ENCODE measurements at regions not wholly inside any gene's neighbourhood (a gene's known extent, or its start where the extent isn't known, plus 50 kb on each side); places are given as distances from the start of the nearest gene placed in this dataset.
A peak's percentile ranks its signal among the peaks of the same experiment; 100 is the strongest.

DNA sequence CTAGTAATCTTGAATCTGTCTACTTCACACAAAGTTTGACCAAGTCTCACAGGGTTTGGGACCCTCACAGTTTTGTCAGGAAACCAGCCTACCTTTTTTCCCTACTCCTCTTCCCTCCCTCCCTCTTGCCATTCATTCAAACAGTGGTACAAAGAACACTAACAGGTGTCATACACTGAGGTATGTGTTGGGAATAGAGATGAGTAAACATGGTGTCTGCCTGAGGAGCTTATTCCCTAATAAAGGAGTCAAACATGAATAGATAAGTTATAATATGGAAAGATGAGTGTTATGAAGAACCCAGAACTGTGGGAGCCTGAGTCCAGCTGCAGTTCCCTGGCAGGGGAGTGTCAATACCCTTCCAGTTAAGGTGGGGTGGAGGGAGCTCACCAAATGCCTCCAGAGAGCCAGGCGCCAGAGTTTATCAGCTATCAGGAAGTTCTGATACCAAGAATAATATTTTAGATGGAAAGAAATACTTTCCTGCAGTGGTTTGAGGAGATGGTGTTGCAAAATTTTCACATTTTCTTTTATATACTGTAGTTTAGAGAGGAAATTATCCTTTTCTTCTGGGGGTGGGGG, 183.4 kb upstream of the NR3C1 start:
- no peak for DNase-seq (ENCODE audit: low read depth in 2 of 2)

DNA sequence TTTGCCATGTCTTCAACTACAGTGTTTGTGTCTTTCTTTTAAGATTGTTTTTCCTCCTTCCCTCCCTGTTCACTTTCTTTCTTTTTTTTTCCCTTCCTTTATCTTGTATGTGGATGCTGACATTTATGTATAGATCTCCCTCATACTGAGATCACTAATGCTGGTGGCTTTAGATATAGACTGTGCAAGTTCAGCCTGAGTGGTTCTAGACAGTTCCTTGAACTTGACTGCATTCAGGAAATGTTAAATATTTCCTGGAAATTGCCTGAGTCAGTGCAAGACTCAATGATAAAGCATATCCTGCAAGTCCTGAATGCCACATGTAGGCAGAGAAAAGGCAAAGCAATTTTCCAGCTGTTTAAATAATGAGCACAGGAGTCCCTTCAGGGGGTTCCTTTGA, 182.5 kb upstream of the NR3C1 start:
- DNase-seq (ENCODE audit: low read depth in 2 of 2), result no peak

DNA sequence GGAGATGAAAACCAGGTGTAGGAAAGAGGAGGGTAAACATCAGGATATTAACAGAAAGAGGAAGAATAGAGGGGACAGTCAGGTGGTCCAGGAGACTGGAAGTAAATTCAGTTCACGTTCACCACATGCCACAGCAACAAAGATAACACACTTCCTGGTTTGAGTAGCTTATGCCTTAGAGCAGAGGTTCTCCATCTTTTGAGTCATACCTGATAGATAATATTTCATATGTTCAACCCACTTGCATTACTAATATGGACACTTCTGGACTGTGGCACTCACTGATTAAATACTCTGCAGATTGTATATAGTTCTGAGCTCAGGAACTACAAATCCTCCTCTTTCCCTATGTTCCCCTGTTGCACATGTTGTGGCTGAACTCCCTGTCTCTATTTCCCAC, 179.9 kb upstream of the NR3C1 start:
- DNase-seq (ENCODE audit: low read depth in 2 of 2), result no peak

DNA sequence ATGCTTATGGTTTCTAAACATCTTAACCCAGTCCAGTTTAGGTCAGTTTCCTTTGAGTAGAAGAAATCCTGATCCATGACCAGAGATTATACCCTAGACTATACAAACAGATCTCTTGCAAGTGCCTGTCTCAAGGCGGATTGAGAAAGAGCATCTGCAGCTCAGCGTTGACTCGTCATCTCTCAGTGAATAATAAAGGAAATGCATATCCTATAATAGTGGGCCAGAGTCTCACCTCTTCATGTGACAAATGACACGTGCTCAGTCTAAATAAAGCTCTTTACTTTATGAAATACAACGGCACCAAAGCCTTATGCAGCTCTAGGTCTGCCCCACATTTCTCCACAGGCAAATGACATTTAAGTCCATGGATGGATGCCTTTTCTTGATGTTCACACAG, 179.4 kb upstream of the NR3C1 start:
- DNase-seq (ENCODE audit: low read depth in 2 of 2), result no peak

DNA sequence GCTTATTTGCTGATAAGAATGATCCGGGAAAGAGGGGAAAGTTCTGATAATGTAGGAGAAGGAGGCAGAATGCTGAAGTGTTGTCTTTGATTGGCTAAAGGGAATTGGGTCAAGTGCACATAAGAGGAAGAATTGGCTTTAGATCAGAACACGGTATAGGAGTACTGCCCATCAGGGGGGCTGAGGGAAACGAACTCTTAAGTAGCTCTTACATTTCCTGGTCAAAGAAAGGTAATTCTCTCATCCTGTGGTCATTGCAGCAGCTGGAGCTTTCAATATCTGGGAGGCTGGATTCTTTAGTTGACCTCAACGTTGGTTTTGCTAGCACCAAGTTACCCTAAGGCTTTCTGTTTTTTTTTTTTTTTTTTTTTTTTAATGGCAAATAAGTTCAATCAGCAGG, 178.7 kb upstream of the NR3C1 start:
- no peak for DNase-seq (ENCODE audit: low read depth in 2 of 2)

DNA sequence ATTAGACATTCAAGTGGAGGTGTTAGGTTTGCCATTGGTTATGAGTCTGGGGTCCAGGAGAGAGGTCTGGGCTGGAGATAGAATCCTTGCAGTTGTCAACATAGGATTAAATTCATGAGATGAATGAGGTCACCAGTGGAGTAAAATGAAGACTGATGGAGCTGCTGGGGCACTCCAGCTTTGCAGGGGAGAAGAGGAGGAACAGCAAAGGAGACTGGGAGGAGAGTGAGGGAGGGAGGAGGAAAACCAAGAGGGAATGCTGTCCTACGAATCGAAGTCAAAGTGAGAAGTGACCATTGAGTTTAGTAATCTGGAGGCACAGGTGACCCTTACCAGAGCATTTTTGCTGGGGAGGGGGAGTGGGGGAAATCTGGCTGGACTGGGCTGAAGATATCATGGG, 178.2 kb upstream of the NR3C1 start:
- DNase-seq (ENCODE audit: low read depth in 2 of 2), result no peak

DNA sequence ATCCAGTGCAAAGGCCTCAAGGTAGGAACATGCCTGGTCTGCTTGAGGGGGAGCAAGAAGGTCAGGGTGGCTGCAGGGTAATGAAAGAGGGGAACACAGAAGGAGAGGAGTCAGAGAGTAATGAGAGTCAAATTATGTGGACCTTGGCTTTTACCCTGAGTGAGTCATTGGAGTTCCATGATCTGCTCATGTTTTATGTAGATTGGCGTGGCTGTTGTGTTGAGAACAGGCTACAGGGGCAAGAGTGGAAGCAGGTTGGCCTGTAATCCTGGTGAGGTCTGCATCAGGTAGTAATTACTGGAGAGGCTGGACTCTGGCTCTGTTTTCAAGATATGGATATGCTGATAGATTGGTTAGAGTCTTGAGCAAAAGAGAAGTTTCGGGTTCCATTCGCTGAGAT, 177.7 kb upstream of the NR3C1 start:
- no peak for DNase-seq (ENCODE audit: low read depth in 2 of 2)

DNA sequence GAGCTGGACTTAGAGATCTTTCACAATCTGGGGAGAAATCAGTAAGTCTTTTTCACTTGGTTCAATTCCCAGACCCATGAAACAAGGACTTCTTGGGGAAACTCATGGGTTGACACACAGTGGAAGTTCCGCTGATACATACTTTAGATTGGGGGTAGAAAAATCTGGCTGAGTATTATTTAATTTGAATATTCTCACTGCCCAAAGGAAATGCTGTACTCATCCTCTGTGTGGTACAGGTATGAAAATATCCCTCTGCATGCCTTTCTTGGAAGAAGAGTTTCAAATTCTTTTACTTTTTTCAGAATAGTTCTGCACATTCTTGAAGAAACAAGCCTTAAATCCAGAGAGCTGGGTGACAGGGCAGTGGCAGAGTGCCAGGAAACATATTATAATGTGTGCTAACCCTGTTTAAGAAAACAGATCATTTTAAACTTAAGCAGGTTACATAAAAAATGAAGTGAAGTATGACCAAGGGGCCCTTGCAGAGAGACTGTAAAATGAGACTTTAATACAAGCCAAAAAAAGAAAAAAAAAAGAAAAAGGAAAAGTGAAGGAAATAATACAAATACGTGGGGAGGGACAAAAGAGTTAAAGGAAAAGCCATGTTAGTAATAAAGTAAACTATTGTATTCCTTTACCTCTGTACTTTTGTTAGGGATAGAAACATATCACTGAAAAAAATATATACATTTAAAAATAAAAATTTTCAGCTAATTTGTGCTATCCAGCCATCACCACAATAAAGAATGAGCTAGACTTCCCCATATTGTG, 173.4 kb upstream of the NR3C1 start:
- peak; percentile 86 to 88 for DNase-seq (ENCODE audit: low read depth in 2 of 2)

DNA sequence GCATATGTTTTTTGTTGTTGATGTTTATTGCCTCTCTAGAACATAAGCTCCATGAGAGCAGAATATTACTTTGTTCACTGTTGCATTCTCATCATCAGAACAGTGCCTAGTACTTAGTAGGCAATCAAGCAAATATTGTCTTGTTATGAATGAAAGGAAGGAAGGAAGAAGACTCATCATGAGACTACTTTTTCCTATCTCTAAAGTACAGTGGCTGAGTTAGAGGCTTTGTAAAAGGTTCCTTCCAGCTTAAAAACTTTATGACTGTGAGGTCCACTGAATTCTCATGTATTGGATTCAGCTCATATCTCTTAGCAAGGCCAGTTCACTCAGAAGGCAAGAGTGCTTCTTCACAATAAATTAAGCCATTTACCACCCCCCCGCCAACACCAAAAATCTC, 171.8 kb upstream of the NR3C1 start:
- no peak for DNase-seq (ENCODE audit: low read depth in 2 of 2)

DNA sequence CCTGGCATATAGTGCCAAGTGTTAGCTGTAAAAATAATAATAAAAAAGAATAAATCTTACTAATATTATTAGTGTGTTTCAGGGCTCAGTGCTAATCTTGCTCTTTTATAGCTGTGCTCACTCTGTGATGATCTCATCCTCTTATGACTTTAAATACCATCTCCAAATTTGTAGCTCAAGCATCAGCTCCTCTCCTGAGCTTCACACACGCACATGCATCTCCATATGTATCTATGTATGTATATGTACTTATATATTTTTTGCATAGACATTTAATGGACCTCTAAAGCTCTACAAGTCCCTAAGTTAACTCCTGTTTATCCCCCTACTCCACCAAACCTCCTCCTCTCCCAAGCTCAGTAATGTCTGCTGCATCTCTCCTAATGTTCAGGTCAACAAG, 170.8 kb upstream of the NR3C1 start:
- DNase-seq (ENCODE audit: low read depth in 2 of 2), result no peak

DNA sequence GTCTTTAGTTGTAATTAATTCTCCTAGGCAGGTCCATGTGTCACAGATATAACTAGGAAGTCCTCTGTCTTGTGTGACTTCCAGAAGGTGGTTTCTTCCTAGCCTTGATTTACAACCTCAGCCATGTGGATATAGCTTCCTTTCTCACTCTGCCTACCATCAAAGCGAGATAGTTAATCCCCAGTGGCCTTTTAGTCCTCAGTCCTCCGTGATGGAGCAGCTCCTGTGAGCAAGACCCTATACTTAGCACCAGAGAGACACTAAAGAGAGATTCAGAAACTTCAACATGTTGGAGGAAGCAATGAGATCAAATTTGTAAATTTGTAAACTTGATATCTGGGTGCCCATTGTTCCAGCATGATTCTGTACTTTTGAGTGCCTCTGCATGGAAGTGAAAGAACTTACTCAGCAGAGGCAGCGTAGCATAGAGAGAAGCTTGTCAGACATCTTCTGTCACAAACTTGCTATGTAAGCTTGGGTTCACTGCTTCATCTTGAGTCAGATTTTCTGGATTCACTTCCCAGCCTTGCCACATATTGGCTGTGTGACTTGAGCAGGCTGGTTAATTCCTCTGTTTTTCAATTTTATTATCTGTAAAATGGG, 170.2 kb upstream of the NR3C1 start:
- no peak for DNase-seq (ENCODE audit: low read depth in 2 of 2)

DNA sequence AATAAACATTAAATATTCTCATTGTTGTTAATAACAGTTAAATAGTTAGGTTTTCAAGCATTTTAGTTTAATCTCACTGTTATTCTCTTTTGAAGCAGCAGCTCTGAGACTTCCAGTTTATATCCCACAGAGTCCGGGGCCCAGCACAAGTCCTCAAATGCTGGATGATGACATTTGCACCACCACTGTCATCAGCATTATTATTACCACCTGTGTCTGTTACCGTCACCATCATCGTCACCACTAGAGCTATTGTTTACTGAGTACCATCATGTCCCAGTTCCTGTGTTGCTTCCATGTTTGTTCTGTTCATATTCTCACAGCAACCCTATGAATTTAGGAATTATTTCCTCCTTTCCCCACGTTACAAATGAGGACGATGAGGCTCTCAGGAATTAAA, 169.2 kb upstream of the NR3C1 start:
- DNase-seq (ENCODE audit: low read depth in 2 of 2), result no peak

DNA sequence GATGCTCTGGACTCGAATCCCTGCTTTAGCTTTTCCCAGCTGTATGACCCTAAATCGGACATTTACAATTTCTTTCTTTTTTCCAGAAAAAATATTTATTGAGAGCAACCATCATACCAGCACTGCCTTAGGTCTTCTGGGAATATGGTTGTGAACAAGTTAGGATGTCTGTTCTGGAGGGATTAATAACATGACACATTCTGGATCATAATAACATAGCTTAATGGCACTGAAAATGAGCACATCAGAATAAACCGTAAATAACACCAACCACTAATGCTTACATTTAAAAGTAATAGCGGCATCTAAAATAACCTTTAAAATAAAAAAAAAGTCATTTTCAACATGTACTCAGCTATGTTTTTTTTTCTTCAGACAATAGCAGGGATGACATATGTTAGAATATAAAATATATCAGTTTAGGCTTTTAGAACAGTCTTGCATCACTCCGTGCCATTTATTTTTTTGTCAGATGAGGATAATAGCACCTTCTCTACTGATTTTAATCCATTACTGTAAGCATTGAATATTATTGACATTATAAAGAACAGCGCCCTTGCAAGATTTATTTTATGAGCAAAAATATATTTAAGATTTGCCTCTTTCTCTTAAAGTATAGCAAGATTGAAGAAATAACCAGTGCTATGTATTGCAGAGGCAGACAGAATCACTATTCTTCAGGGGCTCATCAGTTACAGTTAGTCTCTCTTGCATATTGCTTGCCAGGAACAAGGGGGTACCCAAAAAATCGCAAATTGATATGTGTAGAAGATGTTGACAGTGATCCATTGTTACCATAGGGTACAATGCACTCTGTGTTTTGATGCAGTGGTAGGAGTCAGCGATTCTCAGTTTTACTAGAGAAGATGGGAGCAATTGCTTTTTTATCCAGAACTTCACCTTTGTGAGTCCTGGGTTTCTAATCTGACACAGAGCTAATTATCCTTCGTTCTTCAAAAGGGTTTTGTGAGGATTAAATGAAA, 168.4 kb upstream of the NR3C1 start:
- DNase-seq (ENCODE audit: low read depth in 2 of 2), result no peak

DNA sequence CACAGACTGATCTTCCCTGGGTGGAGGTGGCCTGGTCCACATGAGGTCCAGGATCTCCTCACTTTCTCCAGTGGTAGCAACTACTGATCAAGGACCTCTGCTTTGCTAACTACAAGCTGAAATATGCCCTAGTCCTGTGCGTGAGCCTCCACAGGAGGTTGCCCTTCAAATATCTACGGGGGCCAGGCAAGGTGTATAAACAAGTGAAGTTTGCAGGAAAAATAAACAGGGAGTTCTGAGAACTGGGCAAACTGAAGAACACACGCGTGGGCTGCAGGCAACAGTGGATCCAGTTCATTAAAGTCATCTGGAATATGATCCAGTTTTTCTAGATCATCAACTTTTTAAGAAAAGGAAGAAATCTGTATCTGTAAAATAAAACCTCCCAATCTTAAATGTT, 167.5 kb upstream of the NR3C1 start:
- no peak for DNase-seq (ENCODE audit: low read depth in 2 of 2)

DNA sequence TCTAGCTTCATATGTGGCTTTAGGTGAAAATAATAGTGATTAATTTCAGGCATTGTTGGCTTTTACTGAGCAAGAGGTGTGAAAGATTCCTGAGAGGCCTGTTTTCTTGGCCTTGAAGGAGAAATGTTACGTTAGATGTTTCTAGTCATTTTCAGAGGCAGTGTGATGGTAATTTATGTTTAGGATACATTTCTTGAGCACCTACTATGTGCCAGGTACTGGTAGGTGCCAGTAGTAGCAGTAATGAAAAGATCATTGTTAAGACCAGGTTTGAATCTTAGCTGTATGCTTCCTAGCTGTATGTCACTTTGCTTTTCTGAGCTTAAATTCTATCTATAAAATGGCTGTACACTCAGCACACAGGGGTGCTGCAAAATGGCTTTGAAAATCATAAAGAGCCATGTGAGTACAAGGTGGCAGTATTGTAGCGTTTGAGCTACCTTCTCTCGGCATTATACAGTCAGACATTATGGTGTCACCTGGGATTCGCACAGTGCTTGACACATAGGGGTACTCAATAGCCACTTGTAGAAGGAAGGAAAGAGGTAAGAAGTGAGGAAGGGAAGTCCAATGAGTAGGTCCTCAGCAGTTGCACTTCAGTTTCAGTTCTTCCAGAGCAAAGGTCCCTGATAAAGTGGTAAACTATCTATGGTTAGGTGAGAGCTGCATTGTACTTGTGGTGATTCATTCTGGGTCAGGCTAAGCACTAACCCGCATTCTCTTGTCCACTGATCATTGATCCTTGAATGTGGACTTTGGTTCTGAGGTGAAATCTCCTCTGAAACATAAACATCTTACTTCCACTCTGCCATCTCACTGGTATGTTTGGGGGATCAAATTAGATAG, 166.5 kb upstream of the NR3C1 start:
- DNase-seq (ENCODE audit: low read depth in 2 of 2), result no peak

DNA sequence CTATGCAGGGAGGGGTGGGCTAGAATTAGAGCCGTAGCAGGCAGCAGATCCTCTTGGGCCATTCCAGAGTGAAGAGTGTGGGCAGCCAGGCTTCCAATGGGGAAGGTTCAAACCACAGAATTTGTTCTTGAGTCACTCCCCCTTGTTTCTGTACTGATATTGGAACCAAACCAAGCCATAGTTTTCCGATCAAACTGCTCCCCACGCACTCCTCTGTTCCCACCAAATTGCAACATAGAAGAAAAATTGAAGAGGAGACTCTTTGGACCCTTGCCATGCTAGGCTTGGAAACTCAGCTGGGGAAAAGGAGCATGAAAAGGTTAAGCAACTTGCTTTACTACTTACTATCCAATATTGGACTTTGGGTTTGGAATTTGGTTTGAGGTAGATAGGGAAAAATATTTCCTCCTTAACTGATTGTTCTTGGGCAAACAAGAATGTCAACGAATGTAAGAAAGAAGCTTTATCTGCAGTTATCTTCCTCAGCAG, 165.8 kb upstream of the NR3C1 start:
- DNase-seq (ENCODE audit: low read depth in 2 of 2), result peak; percentile 80 to 82

DNA sequence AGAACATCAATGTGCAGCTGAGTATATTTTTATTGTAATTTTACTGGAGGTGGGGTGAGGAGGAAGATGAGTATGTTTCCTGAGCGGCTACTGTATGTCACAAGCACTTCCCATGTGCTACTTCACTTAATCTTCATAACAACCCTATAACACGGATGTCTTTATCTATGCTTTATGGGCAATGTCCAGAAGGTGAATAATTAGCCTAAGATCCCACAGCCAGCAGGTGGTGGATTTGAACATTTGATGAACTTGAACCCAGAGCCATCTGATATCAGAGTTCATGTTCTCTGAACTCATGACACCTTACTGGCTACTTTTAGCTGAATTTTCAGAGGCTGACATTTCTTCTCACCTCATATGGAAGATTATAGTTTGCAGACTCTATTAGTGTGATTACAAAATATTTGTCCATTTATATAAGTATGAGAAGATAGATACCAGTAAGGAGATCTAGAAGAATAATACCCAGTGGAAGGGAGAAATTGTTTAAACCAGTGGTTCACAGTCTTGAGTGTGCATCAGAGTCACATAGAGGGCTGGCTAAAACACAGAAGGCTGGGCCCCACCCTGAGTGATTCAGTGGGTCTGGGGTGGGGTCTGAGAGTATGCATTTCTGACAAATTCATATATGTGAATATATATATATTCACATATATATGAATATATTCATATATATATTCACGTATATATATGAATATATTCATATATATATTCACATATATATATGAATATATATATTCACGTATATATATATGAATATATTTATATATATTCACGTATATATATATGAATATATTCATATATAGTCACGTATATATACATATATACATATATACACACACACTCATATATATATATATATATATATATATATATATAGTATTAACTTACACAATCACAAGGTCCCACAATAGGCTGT, 164.4 kb upstream of the NR3C1 start:
- DNase-seq (ENCODE audit: low read depth in 2 of 2), result no peak

DNA sequence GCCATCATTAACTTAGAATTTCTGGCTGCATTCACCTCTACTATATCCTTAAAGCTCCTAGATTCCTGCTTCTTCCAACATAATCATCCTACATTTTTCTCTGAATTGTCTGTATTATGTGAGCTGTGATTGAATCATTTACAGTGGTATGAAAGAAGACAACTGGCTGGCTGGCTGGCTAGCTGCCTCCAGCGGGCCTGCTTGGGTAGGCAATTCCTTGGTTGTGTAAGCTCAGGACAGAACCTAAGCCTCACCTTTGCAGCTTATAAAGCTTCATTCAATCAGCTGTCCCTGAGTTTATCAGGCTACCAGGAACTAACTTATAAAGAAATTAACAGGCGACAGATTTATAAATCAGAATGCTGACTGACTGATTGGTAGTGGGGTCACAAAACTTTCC, 162.7 kb upstream of the NR3C1 start:
- no peak for DNase-seq (ENCODE audit: low read depth in 2 of 2)

DNA sequence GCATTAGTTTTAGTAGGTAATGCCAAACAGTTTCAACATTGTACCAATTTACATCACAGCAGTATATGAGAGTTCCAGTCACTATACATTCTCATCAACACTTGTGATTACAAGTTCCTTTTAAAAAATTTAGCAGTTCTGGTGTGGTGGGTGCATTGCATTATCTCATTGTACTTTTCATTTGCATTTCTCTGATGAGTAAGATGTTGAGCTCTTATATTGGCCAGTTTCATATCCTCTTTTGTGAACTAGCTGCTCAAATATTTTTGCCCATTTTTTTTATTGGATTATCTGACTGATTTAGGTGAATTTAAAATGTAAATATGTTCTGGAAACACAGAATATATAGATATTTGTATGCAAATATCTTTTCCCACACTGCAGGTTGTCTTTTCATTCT, 160.9 kb upstream of the NR3C1 start:
- no peak for DNase-seq (ENCODE audit: low read depth in 2 of 2)

DNA sequence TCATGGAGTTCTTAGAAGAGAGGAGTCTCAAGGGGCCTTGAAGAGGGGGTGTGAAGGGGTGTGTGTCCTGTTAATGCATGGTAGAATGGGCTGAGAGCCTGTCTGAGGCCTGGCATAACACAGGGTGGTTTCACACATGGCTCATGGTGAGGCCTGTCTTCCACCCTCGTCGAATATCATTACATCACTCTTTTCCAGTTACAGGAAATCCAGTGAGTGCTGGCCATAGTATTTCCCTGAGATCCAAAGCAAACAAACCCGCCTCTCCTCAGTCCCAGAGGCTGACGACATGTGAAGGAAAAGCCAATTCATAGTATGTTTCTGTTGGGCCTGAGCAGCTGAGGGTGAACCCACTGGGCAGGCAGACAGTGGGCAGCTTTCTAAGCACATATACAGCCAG, 159.4 kb upstream of the NR3C1 start:
- no peak for DNase-seq (ENCODE audit: low read depth in 2 of 2)

Measured in fibroblast of skin of left quadriceps (primary cell).